WTC11 (cell line): ENCODE measurements at regions not wholly inside any gene's neighbourhood (a gene's known extent, or its start where the extent isn't known, plus 50 kb on each side); places are given as distances from the start of the nearest gene placed in this dataset.

Experiments
- ATAC-seq: fragments of 200-7000 bp; cut with Tn5 transposase; 2 replicates; pipeline ENCODE4 v1.10.0; 2021; ENCODE audit warnings: mild to moderate bottlenecking, moderate library complexity
- CTCF ChIA-PET: fragments of 300-600 bp; sonication (Branson Sonifier 250); formaldehyde crosslinking; loops from one replicate; lab custom pipeline; 2021; ENCODE audit warnings: antibody characterized with exemption; lab: Charles Lee
- POLR2A ChIA-PET: fragments of 350-600 bp; sonication (Branson Sonifier 250); formaldehyde crosslinking; loops from one replicate; lab custom pipeline; 2021; ENCODE audit warnings: antibody characterized with exemption; lab: Charles Lee
- DNase-seq: peaks from one replicate; pipeline ENCODE4 v3.0.0; 2021; ENCODE audit warnings: low spot score
- H3K27ac Mint-ChIP-seq: 2 replicates; pipeline ENCODE4 v1.8.0; 2021; ENCODE audit warnings: mixed read lengths
- H3K27me3 Mint-ChIP-seq: 2 replicates; pipeline ENCODE4 v1.8.0; 2021; ENCODE audit warnings: low read depth, mild to moderate bottlenecking, moderate library complexity, mixed read lengths
- H3K36me3 Mint-ChIP-seq: 2 replicates; pipeline ENCODE4 v1.8.0; 2021; ENCODE audit warnings: mixed read lengths
- H3K4me1 Mint-ChIP-seq: 2 replicates; pipeline ENCODE4 v1.8.0; 2022; ENCODE audit warnings: mixed read lengths
- H3K4me3 Mint-ChIP-seq: 2 replicates; pipeline ENCODE4 v1.8.0; 2021; ENCODE audit warnings: mild to moderate bottlenecking, moderate library complexity, mixed read lengths
- H3K9me3 Mint-ChIP-seq: 2 replicates; pipeline ENCODE4 v1.8.0; 2021; ENCODE audit warnings: mixed read lengths
- ATF2 ChIP-seq: sonication (generic); formaldehyde crosslinking; IDR thresholded peaks from 2 replicates; pipeline ENCODE4 v1.8.1; 2022; ENCODE audit warnings: low read depth, missing genetic modification reagents, borderline replicate concordance
- EMX1 ChIP-seq: fragments of 250-450 bp; sonication (Bioruptor Pico); IDR thresholded peaks from 2 replicates; pipeline ENCODE4 v1.8.0; 2021; ENCODE audit warnings: mild to moderate bottlenecking
- ETV6 ChIP-seq: sonication (generic); formaldehyde crosslinking; IDR thresholded peaks from 2 replicates; pipeline ENCODE4 v1.8.1; 2022; ENCODE audit warnings: mild to moderate bottlenecking, missing genetic modification reagents
- FOXK1 ChIP-seq: sonication (generic); formaldehyde crosslinking; IDR thresholded peaks from 2 replicates; pipeline ENCODE4 v1.8.0; 2022; ENCODE audit warnings: mild to moderate bottlenecking, moderate library complexity, missing genetic modification reagents
- HMGA2 ChIP-seq: fragments of 250-450 bp; sonication (Bioruptor Pico); IDR thresholded peaks from 2 replicates; pipeline ENCODE4 v1.4.0; 2021; ENCODE audit warnings: mild to moderate bottlenecking, moderate library complexity
- IRF2 ChIP-seq: sonication (generic); formaldehyde crosslinking; IDR thresholded peaks from 2 replicates; pipeline ENCODE4 v1.8.0; 2022; ENCODE audit warnings: low read depth, missing genetic modification reagents, borderline replicate concordance
- SMAD4 ChIP-seq: sonication (generic); formaldehyde crosslinking; IDR thresholded peaks from 2 replicates; pipeline ENCODE4 v1.8.0; 2022; ENCODE audit warnings: mild to moderate bottlenecking, missing genetic modification reagents
- ZNF138 ChIP-seq: sonication (generic); formaldehyde crosslinking; conservative IDR thresholded peaks from 2 replicates; pipeline ENCODE4 v1.8.1; 2022; ENCODE audit warnings: mild to moderate bottlenecking, moderate library complexity, missing genetic modification reagents
- ZNF219 ChIP-seq: sonication (generic); formaldehyde crosslinking; IDR thresholded peaks from 2 replicates; pipeline ENCODE4 v1.8.0; 2023; ENCODE audit warnings: missing genetic modification reagents, mild to moderate bottlenecking, borderline replicate concordance
- ZNF423 ChIP-seq: fragments of 250-450 bp; sonication (Bioruptor Pico); IDR thresholded peaks from 2 replicates; pipeline ENCODE4 v2.1.2; 2022; ENCODE audit warnings: mild to moderate bottlenecking, moderate library complexity
- ZSCAN18 ChIP-seq: fragments of 250-450 bp; sonication (Bioruptor Pico); IDR thresholded peaks from 2 replicates; pipeline ENCODE4 v2.1.2; 2022; ENCODE audit warnings: mild to moderate bottlenecking, moderate library complexity
- TF ChIP-seq, protein P1 (sequence below): sonication (generic); formaldehyde crosslinking; IDR thresholded peaks from 2 replicates; pipeline ENCODE4 v1.8.1; 2023; ENCODE audit warnings: mild to moderate bottlenecking, missing genetic modification reagents, borderline replicate concordance

GRCh38 chr4:45370408-45370807 is 644.1 kb upstream of the GNPDA2 start:
- no peak for DNase-seq
- ChIA-PET POLR2A (no interaction called here), CTCF (no interaction called here)
- Mint-ChIP-seq H3K27me3 (no peaks in the 10 kb centered on the region), H3K27ac (no peak overlapping the region), H3K36me3 (no peaks in the 10 kb centered on the region), H3K9me3 (peaks cover 3% of the 10 kb centered on the region; the same call in 1 of the 2 replicates), H3K4me1 (no peaks in the 10 kb centered on the region), H3K4me3 (no peak overlapping the region)
- no peak for ATAC-seq
- TF ChIP-seq ZNF138 (CRISPR knock-in tag) (no peak), ZNF219 (no peak), EMX1 (no peak), ATF2 (CRISPR knock-in tag) (no peak), FOXK1 (CRISPR knock-in tag) (no peak), HMGA2 (CRISPR knock-in tag) (no peak), SMAD4 (no peak)

DNA sequence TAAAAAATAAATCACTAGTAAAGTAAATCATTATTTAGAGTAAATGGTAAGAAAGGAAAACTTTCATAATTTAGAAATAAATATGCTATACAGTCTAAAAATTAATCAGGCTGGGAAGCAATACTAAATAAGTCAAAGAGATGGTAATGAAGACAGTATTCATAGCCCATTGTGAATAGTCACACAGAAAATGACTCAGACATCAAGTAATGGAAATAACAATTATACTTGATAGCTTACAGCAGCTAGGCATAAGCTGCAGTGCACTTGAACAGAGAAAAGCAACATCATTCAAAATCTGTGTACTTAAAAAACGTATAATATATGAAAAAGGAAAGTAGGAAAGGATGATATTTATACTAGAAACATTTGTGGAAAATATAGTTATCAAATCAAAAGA is 642.5 kb upstream of the GNPDA2 start:
- no peak overlapping the region for H3K4me3 Mint-ChIP-seq
- H3K9me3 Mint-ChIP-seq: peaks cover 3% of the 10 kb centered on the region; the same call in 1 of the 2 replicates
- H3K4me1 Mint-ChIP-seq: no peaks in the 10 kb centered on the region
- no peak for ATAC-seq
- H3K27me3 Mint-ChIP-seq: no peaks in the 10 kb centered on the region
- no peak for TF ChIP-seq ZSCAN18 (CRISPR knock-in tag)
- TF ChIP-seq, protein P1, sequence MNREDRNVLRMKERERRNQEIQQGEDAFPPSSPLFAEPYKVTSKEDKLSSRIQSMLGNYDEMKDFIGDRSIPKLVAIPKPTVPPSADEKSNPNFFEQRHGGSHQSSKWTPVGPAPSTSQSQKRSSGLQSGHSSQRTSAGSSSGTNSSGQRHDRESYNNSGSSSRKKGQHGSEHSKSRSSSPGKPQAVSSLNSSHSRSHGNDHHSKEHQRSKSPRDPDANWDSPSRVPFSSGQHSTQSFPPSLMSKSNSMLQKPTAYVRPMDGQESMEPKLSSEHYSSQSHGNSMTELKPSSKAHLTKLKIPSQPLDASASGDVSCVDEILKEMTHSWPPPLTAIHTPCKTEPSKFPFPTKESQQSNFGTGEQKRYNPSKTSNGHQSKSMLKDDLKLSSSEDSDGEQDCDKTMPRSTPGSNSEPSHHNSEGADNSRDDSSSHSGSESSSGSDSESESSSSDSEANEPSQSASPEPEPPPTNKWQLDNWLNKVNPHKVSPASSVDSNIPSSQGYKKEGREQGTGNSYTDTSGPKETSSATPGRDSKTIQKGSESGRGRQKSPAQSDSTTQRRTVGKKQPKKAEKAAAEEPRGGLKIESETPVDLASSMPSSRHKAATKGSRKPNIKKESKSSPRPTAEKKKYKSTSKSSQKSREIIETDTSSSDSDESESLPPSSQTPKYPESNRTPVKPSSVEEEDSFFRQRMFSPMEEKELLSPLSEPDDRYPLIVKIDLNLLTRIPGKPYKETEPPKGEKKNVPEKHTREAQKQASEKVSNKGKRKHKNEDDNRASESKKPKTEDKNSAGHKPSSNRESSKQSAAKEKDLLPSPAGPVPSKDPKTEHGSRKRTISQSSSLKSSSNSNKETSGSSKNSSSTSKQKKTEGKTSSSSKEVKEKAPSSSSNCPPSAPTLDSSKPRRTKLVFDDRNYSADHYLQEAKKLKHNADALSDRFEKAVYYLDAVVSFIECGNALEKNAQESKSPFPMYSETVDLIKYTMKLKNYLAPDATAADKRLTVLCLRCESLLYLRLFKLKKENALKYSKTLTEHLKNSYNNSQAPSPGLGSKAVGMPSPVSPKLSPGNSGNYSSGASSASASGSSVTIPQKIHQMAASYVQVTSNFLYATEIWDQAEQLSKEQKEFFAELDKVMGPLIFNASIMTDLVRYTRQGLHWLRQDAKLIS (CRISPR knock-in tag): no peak
- no peak for TF ChIP-seq IRF2
- TF ChIP-seq ZNF423: no peak
- TF ChIP-seq, all 79 proteins: peak for 0
- no peak for DNase-seq
- Mint-ChIP-seq H3K27ac (no peak overlapping the region), H3K36me3 (no peaks in the 10 kb centered on the region)
- POLR2A ChIA-PET: no interaction called here
- CTCF ChIA-PET: interaction anchor here (0.8 kb wide), 1 partner anchor 58 kb away, joined by 3 read pairs; no protein-coding TSS in a partner anchor

DNA sequence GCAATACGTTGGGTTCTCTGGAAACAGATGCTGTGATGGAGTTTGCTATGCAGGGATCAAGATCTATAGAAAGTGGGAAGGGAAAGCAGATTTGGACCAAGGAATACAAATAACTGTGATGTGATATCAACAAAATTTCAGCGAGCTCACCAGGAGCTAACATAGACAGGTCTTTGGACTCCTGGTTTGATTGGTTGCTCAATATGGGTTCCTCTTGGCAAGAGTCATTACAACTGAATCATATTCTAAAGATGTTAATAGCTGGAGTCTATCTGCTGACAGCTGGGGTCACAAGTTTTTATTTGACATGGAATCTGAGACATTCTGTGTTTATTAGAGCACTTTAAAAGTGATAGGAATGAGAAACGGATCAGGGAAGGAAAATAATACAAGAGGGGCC is 637.6 kb upstream of the GNPDA2 start:
- peaks cover 35% of the 10 kb centered on the region for H3K9me3 Mint-ChIP-seq
- TF ChIP-seq ETV6 (CRISPR knock-in tag): no peak
- TF ChIP-seq, all 79 proteins: peak for 0
- CTCF ChIA-PET: no interaction called here

More for the DNA sequence above, 637.6 kb upstream of the GNPDA2 start:
- Mint-ChIP-seq H3K4me1 (peaks cover 4% of the 10 kb centered on the region), H3K36me3 (peaks cover 30% of the 10 kb centered on the region), H3K27me3 (peaks cover 2% of the 10 kb centered on the region; the same call in 1 of the 2 replicates), H3K4me3 (no peak overlapping the region), H3K27ac (no peak overlapping the region)
- ATAC-seq: no peak
- POLR2A ChIA-PET: no interaction called here
- no peak for DNase-seq
